ENCODE measurements at regions not wholly inside any gene's neighbourhood (a gene's known extent, or its start where the extent isn't known, plus 50 kb on each side); places are given as distances from the start of the nearest gene placed in this dataset.

DNA sequence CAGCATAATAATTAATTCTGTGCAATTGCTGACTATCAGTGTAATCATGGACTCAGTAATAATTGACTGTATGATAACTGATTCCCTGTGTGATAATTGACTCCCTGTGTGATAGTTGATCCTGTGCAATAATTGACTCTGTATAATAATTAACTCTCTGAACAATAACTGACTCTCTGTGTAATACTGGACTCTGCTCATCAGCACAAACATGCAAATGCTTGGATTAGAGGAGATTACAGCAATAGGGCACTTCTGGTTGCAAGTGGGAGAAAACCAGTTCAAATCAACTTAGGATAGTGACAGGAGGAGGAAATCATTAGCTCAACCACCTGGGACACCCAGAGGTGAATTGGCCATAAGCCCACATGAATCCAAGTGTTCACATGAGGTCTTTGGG is 582.1 kb downstream of the RBFOX1 start:
- TF ChIP-seq, protein P1, sequence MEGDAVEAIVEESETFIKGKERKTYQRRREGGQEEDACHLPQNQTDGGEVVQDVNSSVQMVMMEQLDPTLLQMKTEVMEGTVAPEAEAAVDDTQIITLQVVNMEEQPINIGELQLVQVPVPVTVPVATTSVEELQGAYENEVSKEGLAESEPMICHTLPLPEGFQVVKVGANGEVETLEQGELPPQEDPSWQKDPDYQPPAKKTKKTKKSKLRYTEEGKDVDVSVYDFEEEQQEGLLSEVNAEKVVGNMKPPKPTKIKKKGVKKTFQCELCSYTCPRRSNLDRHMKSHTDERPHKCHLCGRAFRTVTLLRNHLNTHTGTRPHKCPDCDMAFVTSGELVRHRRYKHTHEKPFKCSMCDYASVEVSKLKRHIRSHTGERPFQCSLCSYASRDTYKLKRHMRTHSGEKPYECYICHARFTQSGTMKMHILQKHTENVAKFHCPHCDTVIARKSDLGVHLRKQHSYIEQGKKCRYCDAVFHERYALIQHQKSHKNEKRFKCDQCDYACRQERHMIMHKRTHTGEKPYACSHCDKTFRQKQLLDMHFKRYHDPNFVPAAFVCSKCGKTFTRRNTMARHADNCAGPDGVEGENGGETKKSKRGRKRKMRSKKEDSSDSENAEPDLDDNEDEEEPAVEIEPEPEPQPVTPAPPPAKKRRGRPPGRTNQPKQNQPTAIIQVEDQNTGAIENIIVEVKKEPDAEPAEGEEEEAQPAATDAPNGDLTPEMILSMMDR (IDR thresholded peaks at IDR 0.05; ENCODE audit: insufficient read depth, low read length, poor library complexity, severe bottlenecking), result no peak
- no peak for TF ChIP-seq EZH2phosphoT487 (conservative IDR thresholded peaks at IDR 0.05; ENCODE audit: low read length)
